Naive B cell (primary cell): ENCODE measurements at regions not wholly inside any gene's neighbourhood (a gene's known extent, or its start where the extent isn't known, plus 50 kb on each side); places are given as distances from the start of the nearest gene placed in this dataset.

ENCODE experiments used
- ATAC-seq, 2 donors: fragments of 150-1000 bp; cut with Tn5 transposase; 2 replicates each; pipeline ENCODE4 v1.10.0; 2021; ENCODE audit warnings: low read depth in 2 of 2, mild to moderate bottlenecking in 2 of 2, moderate library complexity in 2 of 2
- DNase-seq: peaks from one replicate; pipeline ENCODE4 v3.0.0; 2022
- H3K27ac Mint-ChIP-seq, 6 donors: one replicate each; pipeline ENCODE4 v1.8.0; 2020 to 2022; ENCODE audit warnings: mild to moderate bottlenecking in 6 of 6, mixed read lengths in 6 of 6, moderate library complexity in 5 of 6, inconsistent platforms in 2 of 6
- H3K27me3 Mint-ChIP-seq, 3 donors: one replicate each; pipeline ENCODE4 v1.8.0; 2021 to 2022; ENCODE audit warnings: mixed read lengths in 3 of 3, mild to moderate bottlenecking in 1 of 3
- H3K36me3 Mint-ChIP-seq, 2 donors: one replicate each; pipeline ENCODE4 v1.8.0; 2020 to 2022; ENCODE audit warnings: mixed read lengths in 2 of 2, inconsistent platforms in 1 of 2, mild to moderate bottlenecking in 1 of 2
- H3K4me1 Mint-ChIP-seq, 3 donors: one replicate each; pipeline ENCODE4 v1.8.0; 2020 to 2022; ENCODE audit warnings: mixed read lengths in 3 of 3, inconsistent platforms in 1 of 3, mild to moderate bottlenecking in 1 of 3, moderate library complexity in 1 of 3
- H3K4me3 Mint-ChIP-seq, 8 donors: one replicate each; pipeline ENCODE4 v1.8.0; 2020 to 2022; ENCODE audit warnings: mild to moderate bottlenecking in 8 of 8, mixed read lengths in 8 of 8, moderate library complexity in 8 of 8, inconsistent platforms in 2 of 8
- H3K9me3 Mint-ChIP-seq, 7 donors: one replicate each; pipeline ENCODE4 v1.8.0; 2020 to 2022; ENCODE audit warnings: mixed read lengths in 7 of 7, mild to moderate bottlenecking in 5 of 7, inconsistent platforms in 2 of 7, moderate library complexity in 1 of 7

DNA sequence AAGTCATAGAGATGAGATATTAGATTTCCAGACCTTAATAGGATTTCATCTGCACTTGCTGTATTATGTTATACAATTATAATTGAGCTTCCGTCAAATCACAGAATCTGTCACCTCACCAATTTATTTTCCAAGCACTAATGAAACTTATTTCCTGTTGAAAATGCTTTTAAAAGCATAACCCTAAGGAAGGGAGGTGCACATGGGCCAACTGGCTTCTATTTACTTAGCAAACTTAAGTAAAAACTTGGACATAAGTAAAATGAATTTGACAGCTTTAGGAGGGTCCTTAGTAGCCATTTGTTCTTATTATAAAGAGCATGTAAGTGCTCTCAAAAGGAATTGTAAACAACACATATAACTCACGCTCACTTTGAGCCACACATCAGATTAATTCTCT, 462.2 kb upstream of the TMPO start:
- H3K27ac Mint-ChIP-seq, result no peak overlapping the region

DNA sequence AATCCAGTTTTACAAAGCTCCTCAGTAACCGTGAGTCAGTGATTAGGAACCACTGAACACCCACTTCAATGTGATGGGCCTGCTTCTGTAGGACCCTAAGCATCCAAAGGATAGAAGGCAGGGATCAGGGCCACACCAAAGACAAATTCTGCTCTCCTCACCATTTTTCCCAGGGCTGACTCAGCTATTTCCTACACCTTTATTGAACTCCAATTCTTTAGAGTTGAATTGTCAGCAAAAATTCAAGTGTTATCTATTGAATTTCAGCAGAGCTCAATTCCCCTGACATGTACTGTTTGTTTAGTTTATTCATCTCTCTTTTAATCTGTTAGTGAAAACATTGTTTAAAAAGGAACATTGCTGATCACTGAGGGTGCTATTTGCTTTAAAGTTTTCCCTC, 457.7 kb upstream of the TMPO start:
- no peak for DNase-seq
- ATAC-seq, result no peak
- Mint-ChIP-seq H3K36me3 (no peaks in the 10 kb centered on the region), H3K4me1 (no peaks in the 10 kb centered on the region), H3K9me3 (peaks cover 0 to 8% (median 0%) of the 10 kb centered on the region in 7 donors), H3K4me3 (no peak overlapping the region), H3K27ac (no peak overlapping the region), H3K27me3 (peaks cover 0 to 8% (median 0%) of the 10 kb centered on the region in 3 donors)

More for the DNA sequence above, 462.2 kb upstream of the TMPO start:
- Mint-ChIP-seq H3K4me3 (no peak overlapping the region), H3K4me1 (no peaks in the 10 kb centered on the region), H3K27me3 (peaks cover 0 to 10% (median 8%) of the 10 kb centered on the region in 3 donors), H3K36me3 (no peaks in the 10 kb centered on the region), H3K9me3 (peaks cover 0 to 16% (median 0%) of the 10 kb centered on the region in 7 donors)
- no peak for ATAC-seq
- DNase-seq, result no peak

DNA sequence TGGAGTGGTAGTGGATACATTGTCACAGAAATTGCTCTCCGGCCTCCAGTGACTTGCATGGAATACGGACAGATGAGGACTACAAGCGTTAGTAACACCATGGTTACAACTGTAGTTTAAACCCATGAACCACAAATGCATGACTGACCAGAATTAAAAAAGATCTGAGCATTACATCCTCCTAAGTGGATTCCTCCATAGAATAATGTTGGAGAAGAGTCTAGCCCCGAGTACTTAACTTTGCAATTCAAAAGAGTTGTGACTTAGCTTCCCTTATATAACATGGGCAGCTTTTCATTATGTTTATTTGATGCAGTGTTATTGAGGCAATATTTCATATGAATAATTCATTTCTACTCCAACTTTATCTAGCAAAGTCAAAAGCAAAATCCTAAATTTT, 457.2 kb upstream of the TMPO start:
- Mint-ChIP-seq H3K27ac (no peak overlapping the region), H3K36me3 (no peaks in the 10 kb centered on the region), H3K9me3 (peaks cover 0 to 8% (median 0%) of the 10 kb centered on the region in 7 donors), H3K27me3 (peaks cover 0 to 8% (median 0%) of the 10 kb centered on the region in 3 donors), H3K4me3 (no peak overlapping the region), H3K4me1 (no peaks in the 10 kb centered on the region)
- no peak for ATAC-seq
- no peak for DNase-seq

DNA sequence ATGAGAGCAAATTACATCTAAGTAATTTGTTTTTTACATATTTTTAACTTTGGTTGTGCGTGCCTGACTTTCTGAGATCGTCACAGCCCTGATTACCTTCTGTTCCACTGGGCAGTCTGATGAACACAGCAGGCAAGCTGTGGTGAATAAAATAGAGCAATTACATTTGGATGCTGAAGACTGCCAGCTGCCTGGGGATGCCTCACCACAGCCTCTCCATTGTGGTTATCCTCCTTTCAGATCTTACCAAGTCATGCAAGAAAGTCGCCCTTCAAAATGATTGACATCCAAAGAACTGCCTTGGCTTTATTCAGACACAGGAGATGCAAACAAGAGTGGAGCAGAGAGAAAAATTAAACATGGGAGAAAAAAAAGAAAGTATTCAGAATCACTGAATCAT, 456.6 kb upstream of the TMPO start:
- Mint-ChIP-seq H3K4me3 (no peak overlapping the region), H3K9me3 (peaks cover 0 to 8% (median 0%) of the 10 kb centered on the region in 7 donors), H3K4me1 (no peaks in the 10 kb centered on the region), H3K36me3 (no peaks in the 10 kb centered on the region), H3K27me3 (peaks cover 0 to 8% (median 0%) of the 10 kb centered on the region in 3 donors), H3K27ac (no peak overlapping the region)
- DNase-seq (no peak), ATAC-seq (no peak)

DNA sequence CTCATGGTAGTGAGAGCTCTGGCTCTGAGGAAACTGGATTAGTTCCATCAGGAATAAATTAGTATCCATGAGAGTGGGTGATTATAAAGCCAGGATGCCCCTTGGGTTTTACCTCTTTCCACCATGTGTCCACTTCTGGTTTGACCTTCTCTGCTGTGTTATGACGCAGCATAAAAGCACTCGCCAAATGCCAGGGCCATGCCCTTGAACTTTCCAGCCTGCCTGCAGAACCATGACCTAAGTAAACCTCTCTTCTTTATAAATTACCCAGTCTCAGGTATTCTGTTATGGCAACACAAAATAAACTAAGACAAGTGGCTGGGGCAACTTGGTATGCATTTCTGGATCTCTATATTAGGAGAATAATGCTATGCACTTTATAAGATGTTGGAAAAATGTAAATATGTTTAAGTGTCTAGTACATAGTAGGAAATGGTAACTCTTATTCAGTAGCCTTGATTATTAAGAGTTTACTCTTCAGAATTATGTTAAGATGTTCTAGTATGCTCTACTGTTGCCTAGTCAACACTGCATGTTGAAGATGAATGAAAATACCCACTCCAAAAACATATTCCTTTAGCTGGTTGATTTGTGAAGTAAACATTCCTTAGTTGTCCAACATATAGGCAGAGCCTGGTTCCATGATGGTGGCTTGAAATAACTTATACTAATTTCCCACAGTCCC, 455.6 kb upstream of the TMPO start:
- no peak overlapping the region for H3K4me3 Mint-ChIP-seq
- no peaks in the 10 kb centered on the region for H3K4me1 Mint-ChIP-seq
- H3K36me3 Mint-ChIP-seq, result no peaks in the 10 kb centered on the region
- H3K27ac Mint-ChIP-seq, result no peak overlapping the region
- DNase-seq (no peak), ATAC-seq (no peak)
- peaks cover 0 to 4% (median 4%) of the 10 kb centered on the region in 3 donors for H3K27me3 Mint-ChIP-seq
- peaks cover 0 to 4% (median 0%) of the 10 kb centered on the region in 7 donors for H3K9me3 Mint-ChIP-seq

DNA sequence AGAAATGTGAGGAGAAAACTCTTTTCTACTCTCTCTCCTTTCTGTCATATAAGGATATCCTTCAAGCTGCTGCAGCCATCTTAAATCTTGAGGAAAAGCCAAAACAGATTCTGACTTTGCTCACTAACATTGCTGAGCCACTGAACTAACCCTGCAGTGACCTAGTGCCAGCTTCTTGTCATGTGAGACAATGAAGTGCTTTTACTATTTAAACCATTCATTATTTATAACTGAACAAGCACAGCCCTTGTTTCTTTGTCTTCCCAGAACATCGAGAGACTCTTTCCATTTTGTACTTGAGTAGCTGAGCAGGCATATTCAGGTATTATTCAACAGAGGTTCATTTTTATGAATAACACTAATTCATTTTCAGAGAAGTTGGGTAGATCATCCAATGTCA, 455.0 kb upstream of the TMPO start:
- no peak overlapping the region for H3K4me3 Mint-ChIP-seq
- no peak overlapping the region for H3K27ac Mint-ChIP-seq
- H3K36me3 Mint-ChIP-seq, result no peaks in the 10 kb centered on the region
- ATAC-seq (no peak), DNase-seq (no peak)
- H3K9me3 Mint-ChIP-seq, result peaks cover 0 to 1% (median 0%) of the 10 kb centered on the region in 7 donors
- peaks cover 0 to 4% (median 0%) of the 10 kb centered on the region in 3 donors for H3K27me3 Mint-ChIP-seq
- no peaks in the 10 kb centered on the region for H3K4me1 Mint-ChIP-seq

DNA sequence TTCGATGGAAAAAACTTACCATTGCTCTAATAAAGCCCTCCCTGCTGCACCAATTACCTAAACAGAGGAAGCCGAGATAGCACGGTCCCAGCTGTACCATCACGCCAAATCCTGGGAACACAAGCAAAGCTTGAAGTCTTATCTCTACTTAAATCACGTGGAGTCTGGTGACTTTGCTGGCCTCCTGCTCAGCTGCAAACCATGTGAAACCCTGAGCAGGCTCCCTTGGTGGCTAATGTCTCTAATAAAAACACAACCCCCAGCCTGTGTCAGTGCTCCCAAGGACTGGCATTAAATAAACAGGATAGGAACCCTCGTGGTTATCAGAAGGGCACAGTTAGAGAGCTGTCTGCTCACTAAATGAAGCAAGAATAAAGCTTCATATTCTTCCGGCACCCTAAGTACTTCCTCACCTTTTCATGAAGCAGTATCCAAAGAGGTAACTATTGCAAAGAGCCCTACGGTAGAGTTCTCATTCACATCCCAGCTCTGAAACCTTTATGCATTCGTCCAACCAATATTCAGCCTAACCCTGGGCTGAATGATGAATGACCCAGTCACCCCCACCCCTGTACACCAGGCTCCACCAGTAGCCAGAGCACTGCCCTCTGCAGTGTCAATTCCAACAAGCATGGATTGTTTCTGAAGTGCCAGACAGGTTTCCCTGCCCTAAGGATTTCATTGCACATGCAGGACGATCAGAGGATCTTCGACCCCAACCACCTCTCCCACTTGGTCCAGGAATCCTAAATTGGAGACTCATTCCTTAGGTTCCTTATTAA, 452.7 kb upstream of the TMPO start:
- DNase-seq (no peak), ATAC-seq (no peak)
- Mint-ChIP-seq H3K4me1 (no peaks in the 10 kb centered on the region), H3K27me3 (peaks cover 0 to 4% (median 0%) of the 10 kb centered on the region in 3 donors), H3K27ac (no peak overlapping the region), H3K4me3 (no peak overlapping the region), H3K9me3 (peaks cover 0 to 1% (median 0%) of the 10 kb centered on the region in 7 donors), H3K36me3 (no peaks in the 10 kb centered on the region)

DNA sequence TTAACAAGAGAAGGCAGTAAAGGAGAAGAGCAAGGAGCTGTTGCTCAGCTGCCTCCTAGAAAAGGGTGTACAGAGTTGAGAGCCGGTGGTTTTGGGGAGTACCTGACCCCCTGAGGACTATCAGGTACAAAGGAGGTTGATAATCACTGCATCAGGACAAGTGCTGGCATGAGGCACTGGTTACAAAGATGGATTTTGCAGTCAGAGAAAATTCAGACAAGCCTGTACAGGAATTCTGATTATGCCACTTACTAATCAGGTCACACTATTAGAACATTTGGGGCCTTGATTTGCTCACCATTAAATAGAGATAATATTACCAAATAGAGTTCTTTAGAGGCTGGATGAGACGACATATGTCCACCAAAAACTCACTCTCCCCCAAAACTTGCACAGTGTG, 450.9 kb upstream of the TMPO start:
- no peak overlapping the region for H3K27ac Mint-ChIP-seq
- no peak for DNase-seq
- H3K36me3 Mint-ChIP-seq, result no peaks in the 10 kb centered on the region
- H3K27me3 Mint-ChIP-seq, result peaks cover 0 to 4% (median 0%) of the 10 kb centered on the region in 3 donors
- peaks cover 0 to 2% (median 0%) of the 10 kb centered on the region in 7 donors for H3K9me3 Mint-ChIP-seq
- no peaks in the 10 kb centered on the region for H3K4me1 Mint-ChIP-seq
- no peak for ATAC-seq
- no peak overlapping the region for H3K4me3 Mint-ChIP-seq

DNA sequence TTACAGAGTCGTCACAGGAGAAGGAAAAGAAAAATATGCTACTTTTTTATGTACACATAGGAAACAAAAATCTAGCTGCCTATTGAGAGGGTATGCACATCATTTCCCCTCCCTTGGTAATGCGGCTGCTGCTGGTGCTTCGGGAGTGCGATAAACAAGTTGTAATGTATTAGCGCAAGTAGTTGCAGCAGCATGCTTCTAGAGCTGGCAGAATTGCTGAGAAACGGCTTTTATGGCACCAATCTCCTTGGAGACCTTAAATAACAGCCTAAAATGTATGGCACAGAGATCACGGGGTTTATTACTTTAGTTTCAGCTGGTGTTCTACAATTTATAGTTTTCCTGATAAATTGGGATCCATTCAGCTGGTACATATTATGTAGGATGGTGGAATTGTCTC, 447.6 kb upstream of the TMPO start:
- Mint-ChIP-seq H3K27ac (no peak overlapping the region), H3K4me3 (no peak overlapping the region), H3K27me3 (peaks cover 0 to 4% (median 0%) of the 10 kb centered on the region in 3 donors), H3K9me3 (peaks cover 0 to 8% (median 2%) of the 10 kb centered on the region in 7 donors), H3K36me3 (no peaks in the 10 kb centered on the region), H3K4me1 (no peaks in the 10 kb centered on the region)
- DNase-seq (no peak), ATAC-seq (no peak)

DNA sequence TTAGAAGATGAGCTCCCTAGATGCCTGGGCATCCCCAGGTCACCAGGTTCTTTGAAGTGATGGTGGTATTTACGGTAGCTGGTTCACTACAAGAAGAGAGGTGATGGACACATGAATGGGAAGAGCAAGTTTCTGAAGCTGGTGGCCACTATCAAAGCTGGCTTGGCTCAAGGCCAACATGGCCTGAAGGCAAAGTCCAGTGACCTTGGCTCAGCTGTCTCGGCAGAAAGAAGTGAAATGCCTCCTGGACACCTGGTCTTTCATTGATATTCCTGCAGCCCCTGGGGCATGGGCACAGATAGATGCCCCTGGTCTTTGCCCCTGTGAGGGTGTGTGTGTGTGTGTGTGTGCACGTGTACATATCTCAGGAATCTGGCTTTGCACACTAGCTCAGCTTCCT, 441.8 kb upstream of the TMPO start:
- DNase-seq (no peak), ATAC-seq (no peak)
- Mint-ChIP-seq H3K27ac (no peak overlapping the region), H3K9me3 (peaks cover 0 to 8% (median 4%) of the 10 kb centered on the region in 7 donors), H3K4me1 (no peaks in the 10 kb centered on the region), H3K36me3 (no peaks in the 10 kb centered on the region), H3K27me3 (peaks cover 0 to 5% (median 0%) of the 10 kb centered on the region in 3 donors), H3K4me3 (no peak overlapping the region)

DNA sequence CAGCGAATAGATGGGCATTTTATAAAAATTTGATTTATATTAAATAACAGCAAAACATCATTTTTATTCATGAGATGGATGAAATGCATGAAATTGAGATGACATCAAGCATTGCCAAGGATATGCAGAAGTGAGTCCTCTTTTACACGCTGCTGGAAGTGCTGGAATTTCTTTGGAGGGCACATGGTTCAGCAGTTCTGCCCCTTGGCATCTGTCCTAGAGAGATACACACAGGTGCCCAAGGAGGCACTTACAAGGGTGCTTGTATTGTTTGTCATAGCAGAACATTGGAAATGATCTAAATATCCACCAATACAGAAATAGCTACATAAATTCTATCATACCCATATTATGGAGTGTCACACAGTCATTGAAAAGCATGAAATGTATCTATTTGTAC, 441.1 kb upstream of the TMPO start:
- Mint-ChIP-seq H3K4me1 (no peaks in the 10 kb centered on the region), H3K36me3 (no peaks in the 10 kb centered on the region), H3K27ac (peak overlapping the region in 1 of 6 donors; percentile 4), H3K9me3 (peaks cover 0 to 8% (median 4%) of the 10 kb centered on the region in 7 donors), H3K27me3 (peaks cover 0 to 5% (median 0%) of the 10 kb centered on the region in 3 donors), H3K4me3 (no peak overlapping the region)
- DNase-seq (no peak), ATAC-seq (no peak)

DNA sequence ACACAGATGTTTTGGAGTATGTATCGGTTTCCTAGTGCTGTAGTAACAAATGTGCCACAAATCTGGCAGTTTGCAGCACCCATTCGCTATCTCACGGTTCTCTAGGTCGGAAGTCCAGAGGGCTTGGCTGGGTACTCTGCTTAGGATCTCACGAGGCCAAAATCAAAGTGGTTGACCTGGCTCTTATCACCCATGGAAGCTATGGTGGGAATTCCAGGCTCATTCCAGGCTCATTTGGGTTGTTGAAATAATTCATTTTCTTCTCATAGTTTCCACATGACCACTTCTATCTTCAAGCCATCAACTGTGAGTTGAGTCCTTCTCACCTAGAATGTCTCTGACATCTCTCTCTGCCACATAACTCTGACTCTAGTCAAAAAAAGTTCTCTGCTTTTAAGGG, 431.0 kb upstream of the TMPO start:
- peaks cover 0 to 7% (median 2%) of the 10 kb centered on the region in 7 donors for H3K9me3 Mint-ChIP-seq
- DNase-seq, result no peak
- no peaks in the 10 kb centered on the region for H3K36me3 Mint-ChIP-seq
- H3K4me3 Mint-ChIP-seq, result no peak overlapping the region
- no peak for ATAC-seq
- H3K27ac Mint-ChIP-seq, result no peak overlapping the region
- no peaks in the 10 kb centered on the region for H3K4me1 Mint-ChIP-seq
- H3K27me3 Mint-ChIP-seq, result peaks cover 0 to 4% (median 4%) of the 10 kb centered on the region in 3 donors

DNA sequence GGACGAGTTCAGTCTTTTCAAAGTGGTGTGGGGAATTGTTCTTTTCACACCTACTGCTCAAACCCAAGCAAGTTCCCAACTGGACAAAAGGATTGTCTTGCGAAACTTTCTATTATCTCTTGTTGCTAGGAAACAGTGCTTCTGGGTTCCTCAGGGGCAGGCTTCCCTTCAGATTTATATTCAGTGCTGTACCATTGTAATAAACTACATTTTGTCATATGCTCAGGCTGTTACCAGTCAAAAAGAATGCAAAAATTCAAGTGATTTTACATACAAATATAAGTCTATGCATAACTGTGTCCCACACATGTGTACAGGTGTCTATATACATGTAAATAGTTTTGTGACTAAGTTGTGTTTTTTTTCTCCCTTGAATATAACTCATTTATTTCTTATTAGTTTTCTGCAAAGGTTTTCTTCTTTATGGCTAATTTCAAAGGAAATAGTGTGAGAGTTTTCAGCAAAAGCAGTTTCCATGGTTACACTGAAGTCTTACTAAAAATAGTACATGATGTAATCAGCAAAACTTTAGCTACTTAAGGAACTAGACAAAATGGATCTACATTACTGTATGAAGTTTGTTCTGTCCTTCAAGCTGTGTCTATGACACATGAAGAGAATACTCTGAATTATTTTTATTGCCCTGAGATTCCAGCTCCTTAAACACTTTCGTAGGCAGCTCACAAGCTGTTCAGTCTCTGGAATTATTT, 430.2 kb upstream of the TMPO start:
- H3K9me3 Mint-ChIP-seq, result peaks cover 0 to 8% (median 3%) of the 10 kb centered on the region in 7 donors
- DNase-seq (no peak), ATAC-seq (no peak)
- no peak overlapping the region for H3K27ac Mint-ChIP-seq
- H3K4me3 Mint-ChIP-seq, result no peak overlapping the region
- no peaks in the 10 kb centered on the region for H3K36me3 Mint-ChIP-seq
- H3K27me3 Mint-ChIP-seq, result peaks cover 0 to 7% (median 4%) of the 10 kb centered on the region in 3 donors
- no peaks in the 10 kb centered on the region for H3K4me1 Mint-ChIP-seq
